ENCODE measurements at regions not wholly inside any gene's neighbourhood (a gene's known extent, or its start where the extent isn't known, plus 50 kb on each side); places are given as distances from the start of the nearest gene placed in this dataset.

DNA sequence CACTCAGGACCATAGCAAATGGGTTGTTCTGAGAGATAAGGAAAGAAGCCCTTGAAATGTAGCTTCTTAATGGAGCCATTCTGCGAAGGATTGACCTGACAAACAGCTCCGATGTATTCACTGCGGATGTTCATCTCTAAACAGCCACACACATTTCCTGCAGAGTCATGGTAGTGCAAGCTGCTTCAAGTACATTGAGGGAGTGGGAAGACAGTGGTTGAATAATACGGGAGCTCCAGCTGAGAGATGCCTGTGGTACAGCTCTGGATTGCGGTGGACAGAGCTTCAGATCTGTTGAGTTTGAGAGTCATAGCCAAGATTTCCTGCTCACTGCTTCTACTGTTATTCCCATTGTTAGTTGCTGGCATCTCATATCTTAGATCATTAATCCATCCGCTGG, 86.6 kb downstream of the ZBTB18 start:
- no peak for DNase-seq (ENCODE audit: extremely low spot score)
- Histone ChIP-seq H3K27ac (replicated peaks in 1 of 4) (peak overlapping the region in 1 of 4 donors; percentile 40), H3K27me3 (no peaks in the 10 kb centered on the region), H3K4me1 (no peaks in the 10 kb centered on the region), H3K4me3 (no peak overlapping the region), H3K9me3 (no peaks in the 10 kb centered on the region), H3K36me3 (no peaks in the 10 kb centered on the region)
- WGBS = 72% methylated on average over 6 of the region's 6 CpGs
- intact Hi-C loops (cut with DNase I) = no loop called here
- TF ChIP-seq POLR2A (IDR thresholded peaks at IDR 0.05; ENCODE audit: low read depth) (no peak), EP300 (IDR thresholded peaks at IDR 0.05) (no peak), POLR2AphosphoS5 (IDR thresholded peaks at IDR 0.05) (no peak)
- TF ChIP-seq, protein P1, sequence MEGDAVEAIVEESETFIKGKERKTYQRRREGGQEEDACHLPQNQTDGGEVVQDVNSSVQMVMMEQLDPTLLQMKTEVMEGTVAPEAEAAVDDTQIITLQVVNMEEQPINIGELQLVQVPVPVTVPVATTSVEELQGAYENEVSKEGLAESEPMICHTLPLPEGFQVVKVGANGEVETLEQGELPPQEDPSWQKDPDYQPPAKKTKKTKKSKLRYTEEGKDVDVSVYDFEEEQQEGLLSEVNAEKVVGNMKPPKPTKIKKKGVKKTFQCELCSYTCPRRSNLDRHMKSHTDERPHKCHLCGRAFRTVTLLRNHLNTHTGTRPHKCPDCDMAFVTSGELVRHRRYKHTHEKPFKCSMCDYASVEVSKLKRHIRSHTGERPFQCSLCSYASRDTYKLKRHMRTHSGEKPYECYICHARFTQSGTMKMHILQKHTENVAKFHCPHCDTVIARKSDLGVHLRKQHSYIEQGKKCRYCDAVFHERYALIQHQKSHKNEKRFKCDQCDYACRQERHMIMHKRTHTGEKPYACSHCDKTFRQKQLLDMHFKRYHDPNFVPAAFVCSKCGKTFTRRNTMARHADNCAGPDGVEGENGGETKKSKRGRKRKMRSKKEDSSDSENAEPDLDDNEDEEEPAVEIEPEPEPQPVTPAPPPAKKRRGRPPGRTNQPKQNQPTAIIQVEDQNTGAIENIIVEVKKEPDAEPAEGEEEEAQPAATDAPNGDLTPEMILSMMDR (IDR thresholded peaks at IDR 0.05) = no peak

DNA sequence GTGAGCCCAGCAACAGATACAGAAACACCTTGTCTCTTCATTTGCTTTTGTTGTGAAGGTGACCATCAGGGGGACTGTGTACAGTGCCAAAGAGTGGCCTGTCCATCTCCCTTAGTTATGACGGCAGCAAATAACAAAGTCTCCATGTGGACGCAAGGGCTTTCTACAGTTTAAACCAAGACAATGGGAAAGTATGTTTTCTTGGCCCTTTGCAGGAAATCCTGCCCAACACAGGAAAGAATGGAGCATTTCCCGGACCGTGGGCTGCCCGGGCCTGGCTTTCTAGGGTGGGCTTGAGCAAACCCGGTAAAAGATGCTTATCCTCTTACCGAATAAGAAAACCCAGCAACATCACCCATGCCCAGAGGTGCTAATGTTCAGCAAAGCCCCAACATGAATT, 87.3 kb downstream of the ZBTB18 start:
- Histone ChIP-seq H3K4me3 (no peak overlapping the region), H3K27me3 (no peaks in the 10 kb centered on the region), H3K36me3 (no peaks in the 10 kb centered on the region), H3K4me1 (no peaks in the 10 kb centered on the region), H3K27ac (replicated peaks in 1 of 4) (peak overlapping the region in 1 of 4 donors; percentile 40), H3K9me3 (no peaks in the 10 kb centered on the region)
- DNase-seq (ENCODE audit: extremely low spot score) = no peak
- WGBS = 92% methylated on average over 7 of the region's 7 CpGs
- TF ChIP-seq EP300 (IDR thresholded peaks at IDR 0.05) = no peak
- TF ChIP-seq, protein P1 (IDR thresholded peaks at IDR 0.05) = no peak
- intact Hi-C loops (cut with DNase I) = no loop called here

DNA sequence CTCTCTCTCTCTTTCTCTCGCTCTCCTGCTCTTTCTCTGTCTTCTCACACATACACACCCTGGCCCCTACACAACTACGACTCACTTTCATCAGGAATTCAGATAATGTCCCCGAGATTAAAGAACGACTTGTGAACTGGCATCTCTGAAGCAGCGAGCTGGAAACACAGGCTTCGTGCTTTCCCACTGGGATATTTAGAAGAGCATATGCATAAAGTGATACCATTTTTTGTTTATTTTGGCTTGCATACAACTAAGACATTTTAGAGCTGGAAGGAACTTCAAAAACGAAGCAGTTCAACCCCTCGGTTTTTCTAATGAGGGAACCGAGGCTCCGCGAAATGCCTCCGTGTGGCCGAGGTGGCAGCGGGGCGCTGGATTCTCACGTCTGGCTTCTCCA, 88.6 kb downstream of the ZBTB18 start:
- Histone ChIP-seq H3K4me3 (no peak overlapping the region), H3K36me3 (no peaks in the 10 kb centered on the region), H3K27me3 (no peaks in the 10 kb centered on the region), H3K9me3 (no peaks in the 10 kb centered on the region), H3K27ac (replicated peaks in 1 of 4) (no peak overlapping the region), H3K4me1 (no peaks in the 10 kb centered on the region)
- no peak for DNase-seq (ENCODE audit: extremely low spot score)
- TF ChIP-seq POLR2A (IDR thresholded peaks at IDR 0.05; ENCODE audit: low read depth) = no peak
- no peak for TF ChIP-seq EP300 (IDR thresholded peaks at IDR 0.05)
- TF ChIP-seq POLR2AphosphoS5 (IDR thresholded peaks at IDR 0.05) = no peak
- TF ChIP-seq, protein P1 (IDR thresholded peaks at IDR 0.05) = no peak
- intact Hi-C loops (cut with DNase I) = no loop called here
- WGBS = 85% methylated on average over 16 of the region's 16 CpGs

DNA sequence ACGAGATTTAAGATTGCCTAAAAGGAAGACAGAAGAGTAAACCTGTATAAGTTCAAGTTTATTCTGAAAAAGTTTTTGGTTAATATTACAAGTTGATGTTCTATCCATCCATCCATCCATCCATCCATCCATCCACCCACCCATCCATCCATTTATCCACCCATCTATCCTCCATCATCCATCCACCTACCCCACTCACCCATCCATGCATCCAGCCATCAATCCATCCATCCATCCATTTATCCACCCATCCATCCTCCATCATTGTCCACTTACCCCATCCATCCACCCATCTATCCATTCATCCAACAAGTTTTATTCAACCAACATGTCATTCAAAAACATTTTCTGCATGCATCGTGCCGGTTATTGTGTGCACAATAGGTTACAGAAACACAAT, 89.3 kb downstream of the ZBTB18 start:
- Histone ChIP-seq H3K27me3 (no peaks in the 10 kb centered on the region), H3K36me3 (no peaks in the 10 kb centered on the region), H3K27ac (replicated peaks in 1 of 4) (no peak overlapping the region), H3K4me3 (no peak overlapping the region), H3K4me1 (no peaks in the 10 kb centered on the region), H3K9me3 (no peaks in the 10 kb centered on the region)
- WGBS = 96% methylated on average over 3 of the region's 3 CpGs
- intact Hi-C loops (cut with DNase I) = no loop called here
- no peak for TF ChIP-seq EP300 (IDR thresholded peaks at IDR 0.05)
- TF ChIP-seq POLR2AphosphoS5 (IDR thresholded peaks at IDR 0.05) = no peak
- TF ChIP-seq, protein P1 (IDR thresholded peaks at IDR 0.05) = no peak
- no peak for TF ChIP-seq POLR2A (IDR thresholded peaks at IDR 0.05; ENCODE audit: low read depth)
- no peak for DNase-seq (ENCODE audit: extremely low spot score)

GRCh38 chr1:244144053-244144452, 93.0 kb downstream of the ZBTB18 start:
- TF ChIP-seq POLR2A (IDR thresholded peaks at IDR 0.05; ENCODE audit: low read depth) (no peak), POLR2AphosphoS5 (IDR thresholded peaks at IDR 0.05) (no peak), EP300 (IDR thresholded peaks at IDR 0.05) (no peak)
- TF ChIP-seq, protein P1 (IDR thresholded peaks at IDR 0.05) = no peak
- intact Hi-C loops (cut with DNase I) = no loop called here
- Histone ChIP-seq H3K27me3 (no peaks in the 10 kb centered on the region), H3K4me1 (no peaks in the 10 kb centered on the region), H3K4me3 (no peak overlapping the region), H3K9me3 (no peaks in the 10 kb centered on the region), H3K27ac (replicated peaks in 1 of 4) (no peak overlapping the region), H3K36me3 (no peaks in the 10 kb centered on the region)
- 92% methylated on average over 2 of the region's 2 CpGs for WGBS
- no peak for DNase-seq (ENCODE audit: extremely low spot score)

Measured in esophagus muscularis mucosa (tissue), 4 donors.